VCaP (cell line): ENCODE measurements at regions not wholly inside any gene's neighbourhood (a gene's known extent, or its start where the extent isn't known, plus 50 kb on each side); places are given as distances from the start of the nearest gene placed in this dataset.

Experiments
- H3K27ac ChIP-seq: fragments of 450-650 bp; 2 replicates; pipeline ENCODE4 v1.5.1; 2017
- CTCF ChIP-seq: fragments of 450-650 bp; conservative IDR thresholded peaks from 2 replicates; pipeline ENCODE4 v1.5.1; 2017; ENCODE audit warnings: mild to moderate bottlenecking, moderate library complexity

DNA sequence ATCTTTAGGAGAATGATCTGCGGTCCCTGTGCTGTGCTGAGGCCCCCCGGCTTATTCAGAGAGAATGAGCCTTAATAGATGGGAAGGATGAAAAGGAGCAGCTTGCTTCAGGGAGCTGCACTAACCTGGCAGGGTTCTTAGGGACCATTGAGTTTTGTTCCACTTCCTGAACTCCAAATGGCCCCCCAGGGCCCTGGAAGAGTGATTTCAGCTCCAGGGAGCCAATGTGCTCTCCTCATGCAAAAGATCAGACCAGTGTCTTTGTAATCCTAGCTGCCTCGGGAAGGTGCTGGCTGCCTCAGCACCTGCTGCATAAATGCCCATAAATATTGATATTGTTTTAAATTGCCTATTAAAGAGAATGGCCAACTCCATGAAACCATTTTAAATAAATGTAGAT lies 210.2 kb downstream of the NCK2 start:
- no peak for TF ChIP-seq CTCF

DNA sequence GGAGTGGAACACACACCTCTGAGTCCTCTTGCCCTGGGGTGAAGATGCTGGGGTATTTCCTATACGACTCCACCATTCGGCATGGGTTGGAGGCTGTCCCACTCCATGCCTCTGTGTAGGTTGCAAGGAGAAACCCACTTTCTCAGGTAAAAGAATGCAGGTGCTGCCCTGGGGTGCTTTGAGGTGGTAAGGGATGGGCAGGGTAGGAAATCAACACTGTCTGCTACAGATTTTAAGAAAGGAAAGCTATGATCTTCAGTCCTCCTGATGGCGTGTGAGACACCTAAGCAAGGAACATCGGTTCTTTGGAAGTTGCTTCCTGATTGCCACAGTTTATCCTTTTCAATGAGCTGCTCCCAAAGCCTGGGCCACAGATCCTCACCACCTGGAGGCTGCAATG lies 209.2 kb downstream of the NCK2 start:
- TF ChIP-seq CTCF: no peak
- H3K27ac ChIP-seq: no peak overlapping the region

More for the DNA sequence above, 210.2 kb downstream of the NCK2 start:
- no peak overlapping the region for H3K27ac ChIP-seq

DNA sequence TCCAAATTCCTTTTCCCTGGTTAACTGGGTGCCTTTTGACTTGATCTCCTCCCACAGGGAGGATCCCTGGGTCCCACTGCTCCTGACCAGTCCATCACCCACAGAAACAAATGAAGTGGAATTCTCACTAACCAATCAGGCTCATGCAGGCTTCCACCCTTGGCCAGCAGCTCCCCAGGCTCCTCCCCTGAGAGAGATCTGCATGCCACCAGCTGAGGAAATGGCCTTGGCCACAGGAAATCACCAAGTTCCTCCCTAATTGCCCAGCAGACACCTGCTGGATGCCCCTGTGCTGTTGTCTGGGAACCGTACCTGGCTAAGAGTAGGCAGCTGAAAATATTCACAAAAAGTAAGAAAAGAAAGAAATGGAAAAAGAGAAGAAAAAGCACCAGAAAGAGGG lies 207.4 kb downstream of the NCK2 start:
- no peak overlapping the region for H3K27ac ChIP-seq
- no peak for TF ChIP-seq CTCF

GRCh38 chr2:105951384-105951694 lies 206.6 kb downstream of the NCK2 start:
- H3K27ac ChIP-seq: no peak overlapping the region
- TF ChIP-seq CTCF: no peak

DNA sequence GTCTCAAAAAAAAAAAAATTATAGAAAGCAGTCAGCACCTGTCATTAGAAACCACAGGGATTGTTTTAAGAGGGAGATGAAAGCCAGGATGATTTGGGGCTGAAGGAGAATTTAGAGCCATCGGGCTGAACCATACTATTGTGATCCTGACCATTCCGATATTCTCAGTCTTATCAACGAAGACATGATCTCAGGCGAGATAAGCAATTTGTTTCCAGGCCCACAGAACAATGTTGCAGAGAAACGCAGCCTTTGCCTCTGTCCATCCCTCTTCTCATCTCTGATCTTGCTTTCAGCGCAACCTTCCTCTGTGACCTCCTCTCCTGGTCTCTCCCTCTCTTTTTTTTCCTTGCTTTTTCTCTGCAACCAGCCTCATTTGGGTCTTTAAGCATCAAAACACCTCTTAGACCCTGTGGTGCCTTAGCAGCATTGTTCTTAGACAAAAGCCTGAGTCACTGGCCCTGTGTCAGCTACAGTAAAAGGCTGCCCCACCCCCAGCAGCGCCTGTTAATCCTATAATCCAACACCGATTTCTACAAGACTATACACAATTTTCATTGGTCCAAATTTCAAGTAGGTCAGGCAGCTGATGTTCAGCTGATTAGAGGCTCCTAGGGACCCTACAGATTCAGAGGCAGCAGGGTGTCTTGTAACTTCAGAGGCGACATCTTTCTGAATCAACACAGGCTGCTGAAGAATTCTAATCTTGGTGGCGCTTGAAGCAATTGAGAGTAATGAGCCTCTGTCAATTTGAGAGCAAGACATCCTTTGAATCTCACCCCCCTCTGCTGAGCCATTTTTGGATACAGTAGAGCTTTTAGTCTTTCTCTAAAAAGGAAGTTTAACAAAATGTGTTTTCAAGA lies 206.0 kb downstream of the NCK2 start:
- no peak overlapping the region for H3K27ac ChIP-seq
- no peak for TF ChIP-seq CTCF

DNA sequence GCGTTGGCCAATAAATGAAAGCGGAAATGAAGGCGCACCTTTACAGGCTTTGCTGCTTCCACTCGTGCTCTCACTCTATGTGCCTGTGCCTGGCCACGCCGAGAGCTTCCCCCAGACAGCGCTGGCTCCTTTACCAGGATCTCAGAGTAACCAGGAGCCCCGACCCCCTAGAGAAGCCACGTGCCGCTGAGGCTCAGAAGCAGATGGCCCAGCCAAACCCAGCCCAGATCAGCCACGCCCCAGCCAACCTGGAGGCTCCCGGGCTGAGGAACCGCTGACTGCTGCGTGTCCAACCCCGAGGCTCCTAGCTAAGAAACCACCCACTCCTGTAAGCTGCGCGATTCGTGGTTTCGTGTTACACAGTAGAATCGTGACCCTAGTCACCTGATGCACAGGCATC lies 199.3 kb downstream of the NCK2 start:
- TF ChIP-seq CTCF: no peak
- H3K27ac ChIP-seq: no peak overlapping the region
